Activated CD8-positive, alpha-beta T cell treated with anti-CD3 and anti-CD28 coated beads, Interleukin-2, amount 10 ng/mL, durations not matched to agents 7 days and 5 days (primary cell): ENCODE measurements at regions not wholly inside any gene's neighbourhood (a gene's known extent, or its start where the extent isn't known, plus 50 kb on each side); places are given as distances from the start of the nearest gene placed in this dataset.
"Not testable (repeated sequence)": the region's sequence is repeated elsewhere in the genome, so short reads cannot be mapped to it uniquely, and the experiment has no call there.

Experiments used
- ATAC-seq: fragments of 150-1000 bp; cut with Tn5 transposase; one replicate; pipeline ENCODE4 v1.10.0; 2021; ENCODE audit warnings: moderate library complexity
- CTCF ChIA-PET: fragments of 350-600 bp; sonication (Branson Sonifier 250); formaldehyde crosslinking; loops from one replicate; lab custom pipeline; 2021; ENCODE audit warnings: antibody characterized with exemption; lab: Charles Lee
- POLR2A ChIA-PET: fragments of 350-600 bp; sonication (Branson Sonifier 250); formaldehyde crosslinking; loops from one replicate; lab custom pipeline; 2021; ENCODE audit warnings: antibody characterized with exemption; lab: Charles Lee
- DNase-seq: peaks from one replicate; pipeline ENCODE4 v3.0.0-alpha.2; 2020
- H3K27ac Mint-ChIP-seq: one replicate; pipeline ENCODE4 v1.8.0; 2021; ENCODE audit warnings: mild to moderate bottlenecking, mixed read lengths
- H3K27me3 Mint-ChIP-seq: one replicate; pipeline ENCODE4 v1.8.0; 2021; ENCODE audit warnings: low read depth, mixed read lengths
- H3K36me3 Mint-ChIP-seq: one replicate; pipeline ENCODE4 v1.8.0; 2021; ENCODE audit warnings: low read depth, mixed read lengths
- H3K4me1 Mint-ChIP-seq: one replicate; pipeline ENCODE4 v1.8.0; 2021; ENCODE audit warnings: low read depth, mixed read lengths
- H3K4me3 Mint-ChIP-seq: one replicate; pipeline ENCODE4 v1.8.0; 2021; ENCODE audit warnings: mild to moderate bottlenecking, mixed read lengths
- H3K9me3 Mint-ChIP-seq: one replicate; pipeline ENCODE4 v1.8.0; 2022; ENCODE audit warnings: mixed read lengths; ENCODE audit not compliant: insufficient read depth

DNA sequence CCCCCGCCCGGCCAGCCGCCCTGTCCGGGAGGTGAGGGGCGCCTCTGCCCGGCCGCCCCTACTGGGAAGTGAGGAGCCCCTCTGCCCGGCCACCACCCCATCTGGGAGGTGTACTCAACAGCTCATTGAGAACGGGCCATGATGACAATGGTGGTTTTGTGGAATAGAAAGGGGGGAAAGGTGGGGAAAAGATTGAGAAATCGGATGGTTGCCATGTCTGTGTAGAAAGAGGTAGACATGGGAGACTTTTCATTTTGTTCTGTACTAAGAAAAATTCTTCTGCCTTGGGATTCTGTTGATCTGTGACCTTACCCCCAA lies 215.8 kb downstream of the BCAS1 start:
- H3K27ac Mint-ChIP-seq, CTCF ChIA-PET, H3K4me3 Mint-ChIP-seq, DNase-seq, POLR2A ChIA-PET, H3K9me3 Mint-ChIP-seq, ATAC-seq, H3K27me3 Mint-ChIP-seq: not testable (repeated sequence)
- H3K4me1 Mint-ChIP-seq, result peaks cover 47% of the 10 kb centered on the region
- H3K36me3 Mint-ChIP-seq, result peaks cover 24% of the 10 kb centered on the region

- H3K27ac Mint-ChIP-seq, result peak overlapping the region; percentile 73
- CTCF ChIA-PET, result interaction anchor here (1.0 kb wide), 1 partner anchor 8 kb away, joined by 3 read pairs; no protein-coding TSS in a partner anchor
- no peak for ATAC-seq
These were observed 217.2 kb downstream of the BCAS1 start for GRCh38 chr20:53853111-53853713.

DNA sequence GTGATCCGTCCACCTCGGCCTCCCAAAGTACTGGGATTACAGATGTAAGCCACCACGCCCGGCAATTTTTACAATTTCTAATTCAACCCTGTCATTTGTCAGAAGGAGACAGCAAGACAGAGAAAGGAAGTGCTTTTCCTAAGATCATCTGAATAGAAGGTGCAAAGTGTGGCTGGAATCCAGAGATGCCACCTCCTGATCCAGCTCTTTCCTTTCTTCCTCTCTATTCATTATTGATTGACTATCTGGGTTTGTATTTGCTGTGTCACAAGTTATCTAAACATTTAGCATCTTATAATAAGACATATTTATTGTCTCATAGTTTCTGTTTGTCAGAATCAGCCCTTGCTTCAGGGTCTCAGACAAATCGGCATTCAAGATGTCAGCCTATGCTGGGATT lies 217.7 kb downstream of the BCAS1 start:
- Mint-ChIP-seq H3K36me3 (peaks cover 36% of the 10 kb centered on the region), H3K4me1 (peaks cover 51% of the 10 kb centered on the region)

More at GRCh38 chr20:53853111-53853713, 217.2 kb downstream of the BCAS1 start:
- POLR2A ChIA-PET, result no interaction called here
- no peaks in the 10 kb centered on the region for H3K27me3 Mint-ChIP-seq
- peaks cover 51% of the 10 kb centered on the region for H3K4me1 Mint-ChIP-seq
- no peak for DNase-seq
- H3K4me3 Mint-ChIP-seq, result no peak overlapping the region
- H3K36me3 Mint-ChIP-seq, result peaks cover 31% of the 10 kb centered on the region
- H3K9me3 Mint-ChIP-seq, result no peaks in the 10 kb centered on the region

GRCh38 chr20:53852014-53852413 lies 218.4 kb downstream of the BCAS1 start:
- ChIA-PET POLR2A (no interaction called here), CTCF (interaction anchor here (0.6 to 1.4 kb wide), 2 partner anchors 14 to 64 kb away, joined by 4 read pairs; no protein-coding TSS in a partner anchor)
- peaks cover 42% of the 10 kb centered on the region for H3K36me3 Mint-ChIP-seq
- no peak for DNase-seq
- H3K27me3 Mint-ChIP-seq, result no peaks in the 10 kb centered on the region
- no peak overlapping the region for H3K27ac Mint-ChIP-seq
- H3K4me3 Mint-ChIP-seq, result no peak overlapping the region
- ATAC-seq, result no peak
- H3K9me3 Mint-ChIP-seq, result no peaks in the 10 kb centered on the region
- H3K4me1 Mint-ChIP-seq, result peaks cover 51% of the 10 kb centered on the region

More for the DNA sequence above, 217.7 kb downstream of the BCAS1 start:
- Mint-ChIP-seq H3K4me3 (no peak overlapping the region), H3K9me3 (no peaks in the 10 kb centered on the region), H3K27me3 (no peaks in the 10 kb centered on the region), H3K27ac (peak overlapping the region; percentile 25)
- ATAC-seq (no peak), DNase-seq (no peak)
- ChIA-PET POLR2A (no interaction called here), CTCF (interaction anchor here (1.0 kb wide), 1 partner anchor 9 kb away, joined by 3 read pairs; no protein-coding TSS in a partner anchor)

DNA sequence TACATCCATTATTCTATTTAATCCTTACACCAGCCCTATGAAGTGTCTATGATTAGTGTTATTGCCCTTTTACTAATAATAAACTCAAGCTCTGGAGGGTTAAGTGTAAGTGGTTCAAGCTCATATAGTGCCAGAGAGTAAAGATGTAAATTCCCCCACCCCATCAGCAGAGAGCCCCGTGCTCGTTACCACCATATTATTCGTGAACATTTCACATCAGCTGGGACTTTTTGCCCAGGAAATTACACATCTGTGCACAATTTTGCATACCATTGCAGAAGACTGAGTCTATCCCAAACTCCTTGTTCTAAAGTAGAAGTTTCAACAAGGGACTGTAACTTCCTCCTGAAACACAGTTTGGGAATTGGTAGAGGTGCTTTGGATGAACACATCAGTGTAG lies 220.1 kb downstream of the BCAS1 start:
- Mint-ChIP-seq H3K36me3 (peaks cover 40% of the 10 kb centered on the region), H3K9me3 (no peaks in the 10 kb centered on the region), H3K27me3 (no peaks in the 10 kb centered on the region), H3K4me1 (peaks cover 50% of the 10 kb centered on the region), H3K4me3 (no peak overlapping the region), H3K27ac (no peak overlapping the region)
- CTCF ChIA-PET, result interaction anchor here (0.7 to 1.3 kb wide), 2 partner anchors 22 to 85 kb away, joined by 3 read pairs; no protein-coding TSS in a partner anchor
- no peak for ATAC-seq
- POLR2A ChIA-PET, result no interaction called here
- DNase-seq, result no peak

- POLR2A ChIA-PET, result no interaction called here
- DNase-seq (no peak), ATAC-seq (no peak)
- H3K4me3 Mint-ChIP-seq, result no peak overlapping the region
- H3K36me3 Mint-ChIP-seq, result peaks cover 42% of the 10 kb centered on the region
- peaks cover 55% of the 10 kb centered on the region for H3K4me1 Mint-ChIP-seq
- no peaks in the 10 kb centered on the region for H3K27me3 Mint-ChIP-seq
- H3K9me3 Mint-ChIP-seq, result no peaks in the 10 kb centered on the region
- no peak overlapping the region for H3K27ac Mint-ChIP-seq
- CTCF ChIA-PET, result interaction anchor here (1.3 kb wide), 1 partner anchor 23 kb away, joined by 3 read pairs; no protein-coding TSS in a partner anchor
These were observed 220.8 kb downstream of the BCAS1 start for GRCh38 chr20:53849471-53850059.

DNA sequence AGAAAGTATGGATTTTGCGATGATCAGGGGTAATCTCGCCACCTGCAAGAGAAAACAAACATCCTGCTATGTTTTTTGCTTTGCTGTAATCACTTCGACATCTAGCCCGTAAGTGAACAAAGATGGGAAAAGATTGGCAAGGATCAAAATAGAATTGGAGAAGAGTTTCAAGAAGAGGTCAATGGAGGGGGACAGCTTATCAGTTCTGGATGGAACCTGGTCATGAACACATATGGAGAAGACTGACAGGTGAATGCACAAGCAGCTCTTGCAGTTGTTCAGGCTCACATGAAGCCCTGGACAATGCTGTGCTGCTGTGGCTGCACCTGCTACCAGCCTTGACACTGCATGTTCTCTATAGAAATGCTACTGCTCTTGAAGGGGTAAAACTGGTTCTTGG lies 222.1 kb downstream of the BCAS1 start:
- no peak for ATAC-seq
- DNase-seq, result no peak
- Mint-ChIP-seq H3K4me3 (no peak overlapping the region), H3K36me3 (peaks cover 45% of the 10 kb centered on the region), H3K4me1 (peaks cover 67% of the 10 kb centered on the region), H3K27ac (peak overlapping the region; percentile 53), H3K27me3 (no peaks in the 10 kb centered on the region), H3K9me3 (no peaks in the 10 kb centered on the region)
- CTCF ChIA-PET, result interaction anchor here (1.6 to 3.9 kb wide), 2 partner anchors 14 to 18 kb away, joined by 4 to 32 read pairs; no protein-coding TSS in a partner anchor
- POLR2A ChIA-PET, result interaction anchor here (1.1 to 2.7 kb wide), 2 partner anchors 24 to 205 kb away, joined by 3 to 9 read pairs; no protein-coding TSS in a partner anchor

- Mint-ChIP-seq H3K4me1 (peaks cover 65% of the 10 kb centered on the region), H3K4me3 (peak overlapping the region; percentile 60), H3K9me3 (no peaks in the 10 kb centered on the region), H3K36me3 (peaks cover 41% of the 10 kb centered on the region), H3K27ac (peak overlapping the region; percentile 73), H3K27me3 (no peaks in the 10 kb centered on the region)
- ChIA-PET CTCF (interaction anchor here (1.0 to 3.9 kb wide), 4 partner anchors 14 to 91 kb away, joined by 3 to 32 read pairs (median 7); no protein-coding TSS in a partner anchor), POLR2A (interaction anchor here (1.1 to 2.7 kb wide), 2 partner anchors 25 to 205 kb away, joined by 3 to 9 read pairs; no protein-coding TSS in a partner anchor)
- DNase-seq, result no peak
- no peak for ATAC-seq
These were observed 222.6 kb downstream of the BCAS1 start for GRCh38 chr20:53847837-53848170.

DNA sequence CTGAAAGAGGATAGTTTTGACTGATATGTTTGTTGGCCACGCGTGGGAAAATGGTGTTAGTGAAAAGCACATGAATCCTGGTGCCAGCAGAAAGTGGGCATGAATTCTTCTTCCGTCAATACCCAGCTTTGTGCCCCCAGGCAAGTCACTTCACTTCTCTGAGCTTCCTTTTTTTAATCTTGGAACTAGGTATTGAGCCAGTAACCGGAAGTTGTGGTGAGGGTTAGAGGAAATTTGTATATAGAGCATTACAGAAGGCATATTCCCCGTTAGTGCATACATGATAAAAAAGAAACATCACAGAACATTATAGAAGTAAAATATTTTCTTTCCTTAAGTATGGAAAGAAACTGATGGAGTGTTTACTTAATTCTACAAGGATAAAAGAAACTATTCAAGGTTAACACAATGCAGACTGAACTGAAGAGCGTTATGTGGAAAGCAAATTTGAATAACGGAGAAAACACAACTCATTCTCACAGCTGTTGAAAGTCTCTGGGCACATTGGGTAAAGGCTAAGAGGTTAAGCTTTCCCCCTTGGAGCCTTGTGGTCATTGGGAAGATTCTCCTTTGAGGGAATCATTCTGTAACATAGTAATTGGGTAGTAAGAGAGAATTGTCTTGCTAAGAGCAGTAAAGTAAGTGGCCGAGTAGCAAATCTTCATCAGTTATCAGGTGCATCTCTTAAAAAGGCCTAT lies 223.1 kb downstream of the BCAS1 start:
- H3K27ac Mint-ChIP-seq, result peak overlapping the region; percentile 73
- H3K9me3 Mint-ChIP-seq, result no peaks in the 10 kb centered on the region
- DNase-seq (no peak), ATAC-seq (peak; percentile 10)
- CTCF ChIA-PET, result interaction anchor here (1.0 to 3.9 kb wide), 10 partner anchors 10 to 141 kb away, joined by 3 to 32 read pairs (median 4); no protein-coding TSS in a partner anchor
- H3K27me3 Mint-ChIP-seq, result no peaks in the 10 kb centered on the region
- peaks cover 68% of the 10 kb centered on the region for H3K4me1 Mint-ChIP-seq
- peaks cover 38% of the 10 kb centered on the region for H3K36me3 Mint-ChIP-seq
- POLR2A ChIA-PET, result interaction anchor here (0.7 to 2.7 kb wide), 4 partner anchors 25 to 204 kb away, joined by 3 to 9 read pairs (median 3); no protein-coding TSS in a partner anchor
- peak overlapping the region; percentile 60 for H3K4me3 Mint-ChIP-seq

GRCh38 chr20:53846640-53847039 lies 223.8 kb downstream of the BCAS1 start:
- no peak for DNase-seq
- CTCF ChIA-PET, result interaction anchor here (1.0 to 3.9 kb wide), 9 partner anchors 10 to 140 kb away, joined by 3 to 32 read pairs (median 4); no protein-coding TSS in a partner anchor
- Mint-ChIP-seq H3K27me3 (no peaks in the 10 kb centered on the region), H3K27ac (peak overlapping the region; percentile 73), H3K36me3 (peaks cover 36% of the 10 kb centered on the region), H3K9me3 (no peaks in the 10 kb centered on the region), H3K4me1 (peaks cover 67% of the 10 kb centered on the region), H3K4me3 (peak overlapping the region; percentile 60)
- POLR2A ChIA-PET, result interaction anchor here (0.7 to 2.7 kb wide), 3 partner anchors 26 to 94 kb away, joined by 3 to 9 read pairs (median 3); no protein-coding TSS in a partner anchor
- no peak for ATAC-seq

DNA sequence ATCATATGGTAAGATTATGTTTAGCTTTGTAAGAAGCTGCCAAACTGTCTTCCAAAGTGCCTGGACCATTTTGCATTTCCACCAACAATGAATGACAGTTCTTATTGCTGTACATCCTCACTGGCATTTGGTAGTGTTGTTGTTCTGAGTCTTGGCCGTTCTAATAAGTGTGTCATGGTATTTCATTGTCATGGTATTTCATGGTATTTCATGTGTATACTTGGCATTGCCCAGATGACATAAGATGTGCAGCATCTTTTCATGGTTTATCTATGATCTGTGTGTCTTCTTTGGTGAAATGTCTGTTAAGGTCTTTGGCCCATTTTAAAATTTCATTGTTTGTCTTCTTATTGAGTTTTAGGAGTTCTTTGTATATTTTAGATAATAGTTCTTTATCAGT lies 224.4 kb downstream of the BCAS1 start:
- CTCF ChIA-PET, result interaction anchor here (1.3 to 3.9 kb wide), 5 partner anchors 10 to 25 kb away, joined by 3 to 32 read pairs (median 9); no protein-coding TSS in a partner anchor
- peaks cover 36% of the 10 kb centered on the region for H3K36me3 Mint-ChIP-seq
- DNase-seq, result no peak
- H3K9me3 Mint-ChIP-seq, result peaks cover under 1% of the 10 kb centered on the region
- no peaks in the 10 kb centered on the region for H3K27me3 Mint-ChIP-seq
- POLR2A ChIA-PET, result interaction anchor here (2.7 kb wide), 1 partner anchor 27 kb away, joined by 9 read pairs; no protein-coding TSS in a partner anchor
- H3K27ac Mint-ChIP-seq, result peak overlapping the region; percentile 48
- no peak for ATAC-seq
- H3K4me3 Mint-ChIP-seq, result peak overlapping the region; percentile 60
- peaks cover 68% of the 10 kb centered on the region for H3K4me1 Mint-ChIP-seq
